ENCODE measurements at regions not wholly inside any gene's neighbourhood (a gene's known extent, or its start where the extent isn't known, plus 50 kb on each side); places are given as distances from the start of the nearest gene placed in this dataset.

DNA sequence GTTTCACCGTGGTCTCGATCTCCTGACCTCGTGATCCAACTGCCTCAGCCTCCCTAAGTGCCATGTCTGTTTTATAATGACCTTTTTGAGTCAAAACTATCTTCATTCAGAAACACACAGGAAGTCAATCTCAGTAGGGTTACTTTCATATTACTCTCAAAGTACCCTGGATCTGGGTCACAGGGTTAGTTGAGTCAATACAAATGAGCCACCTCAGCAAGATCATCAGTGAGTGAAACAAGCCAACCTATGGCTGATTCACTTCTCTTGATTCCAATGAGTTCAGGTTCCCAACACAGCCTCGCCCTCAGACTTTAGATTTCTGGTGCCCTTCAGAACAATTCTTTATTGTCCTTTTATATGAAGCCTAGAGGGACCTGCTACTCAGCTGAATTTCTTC, 76.9 kb downstream of the ZC3H11B start:
- no peaks in the 10 kb centered on the region for H3K9me3 ChIP-seq (ENCODE audit: control insufficient read depth, insufficient read depth, low read depth, low read length)
- H3K9ac ChIP-seq (ENCODE audit: insufficient read depth, low read length), result no peak overlapping the region
- no peaks in the 10 kb centered on the region for H3K36me3 ChIP-seq (ENCODE audit: control insufficient read depth, insufficient read depth, low read length)
- H4K20me1 ChIP-seq (ENCODE audit: control insufficient read depth, extremely low read depth, insufficient read depth, low read length), result no peaks in the 10 kb centered on the region
- H3K4me2 ChIP-seq (ENCODE audit: extremely low read depth, insufficient read depth, low read length), result no peak overlapping the region
- TF ChIP-seq, protein P1, sequence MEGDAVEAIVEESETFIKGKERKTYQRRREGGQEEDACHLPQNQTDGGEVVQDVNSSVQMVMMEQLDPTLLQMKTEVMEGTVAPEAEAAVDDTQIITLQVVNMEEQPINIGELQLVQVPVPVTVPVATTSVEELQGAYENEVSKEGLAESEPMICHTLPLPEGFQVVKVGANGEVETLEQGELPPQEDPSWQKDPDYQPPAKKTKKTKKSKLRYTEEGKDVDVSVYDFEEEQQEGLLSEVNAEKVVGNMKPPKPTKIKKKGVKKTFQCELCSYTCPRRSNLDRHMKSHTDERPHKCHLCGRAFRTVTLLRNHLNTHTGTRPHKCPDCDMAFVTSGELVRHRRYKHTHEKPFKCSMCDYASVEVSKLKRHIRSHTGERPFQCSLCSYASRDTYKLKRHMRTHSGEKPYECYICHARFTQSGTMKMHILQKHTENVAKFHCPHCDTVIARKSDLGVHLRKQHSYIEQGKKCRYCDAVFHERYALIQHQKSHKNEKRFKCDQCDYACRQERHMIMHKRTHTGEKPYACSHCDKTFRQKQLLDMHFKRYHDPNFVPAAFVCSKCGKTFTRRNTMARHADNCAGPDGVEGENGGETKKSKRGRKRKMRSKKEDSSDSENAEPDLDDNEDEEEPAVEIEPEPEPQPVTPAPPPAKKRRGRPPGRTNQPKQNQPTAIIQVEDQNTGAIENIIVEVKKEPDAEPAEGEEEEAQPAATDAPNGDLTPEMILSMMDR (conservative IDR thresholded peaks at IDR 0.05 in 1 of 2, IDR thresholded peaks at IDR 0.05 in 1 of 2; ENCODE audit: low read depth in 1 of 2, low read length in 2 of 2), result no peak
- TF ChIP-seq EZH2 (IDR thresholded peaks at IDR 0.05; ENCODE audit: low read length, missing control alignments), result no peak
- no peak overlapping the region for H3K4me3 ChIP-seq (replicated peaks in 1 of 4; ENCODE audit: control extremely low read depth in 1 of 4, insufficient read depth in 1 of 4, low read depth in 3 of 4, low read length in 4 of 4)
- no peaks in the 10 kb centered on the region for H3K79me2 ChIP-seq (ENCODE audit: control insufficient read depth, insufficient read depth, low read length)
- no peaks in the 10 kb centered on the region for H3K4me1 ChIP-seq (ENCODE audit: control insufficient read depth, extremely low read depth, insufficient read depth, low read length)
- no peak overlapping the region for H3K27ac ChIP-seq (ENCODE audit: insufficient read depth, low read length)
- DNase-seq (ENCODE audit: low read depth in 2 of 2), result no peak
- H2AFZ ChIP-seq (ENCODE audit: low read length), result no peak overlapping the region
- no peaks in the 10 kb centered on the region for H3K27me3 ChIP-seq (ENCODE audit: control insufficient read depth, insufficient read depth, low read length)

DNA sequence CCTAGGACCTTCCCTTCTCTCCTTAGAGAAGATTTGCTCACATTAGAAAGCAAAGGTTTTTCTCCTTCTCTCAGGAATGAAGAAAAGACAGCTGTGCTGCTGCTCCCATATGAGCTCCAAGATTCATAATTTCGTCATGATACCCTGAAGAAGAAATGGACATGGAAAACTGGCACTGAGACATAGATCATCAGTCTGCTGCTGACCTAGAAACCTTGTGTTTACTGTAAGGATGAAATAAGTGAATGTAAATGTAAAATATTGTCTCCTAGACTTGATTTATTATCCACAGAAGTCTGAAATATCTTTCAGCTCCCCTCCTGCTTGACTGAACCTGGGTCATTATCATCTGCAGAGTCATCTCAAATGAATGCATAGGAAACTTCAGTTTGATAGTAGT, 77.9 kb downstream of the ZC3H11B start:
- H3K4me2 ChIP-seq (ENCODE audit: extremely low read depth, insufficient read depth, low read length), result no peak overlapping the region
- no peak overlapping the region for H3K4me3 ChIP-seq (replicated peaks in 1 of 4; ENCODE audit: control extremely low read depth in 1 of 4, insufficient read depth in 1 of 4, low read depth in 3 of 4, low read length in 4 of 4)
- no peak overlapping the region for H3K9ac ChIP-seq (ENCODE audit: insufficient read depth, low read length)
- H4K20me1 ChIP-seq (ENCODE audit: control insufficient read depth, extremely low read depth, insufficient read depth, low read length), result no peaks in the 10 kb centered on the region
- H2AFZ ChIP-seq (ENCODE audit: low read length), result no peak overlapping the region
- DNase-seq (ENCODE audit: low read depth in 2 of 2), result peak in 1 of 2 donors; percentile 74
- no peaks in the 10 kb centered on the region for H3K36me3 ChIP-seq (ENCODE audit: control insufficient read depth, insufficient read depth, low read length)
- H3K27ac ChIP-seq (ENCODE audit: insufficient read depth, low read length), result no peak overlapping the region
- H3K9me3 ChIP-seq (ENCODE audit: control insufficient read depth, insufficient read depth, low read depth, low read length), result no peaks in the 10 kb centered on the region
- H3K27me3 ChIP-seq (ENCODE audit: control insufficient read depth, insufficient read depth, low read length), result no peaks in the 10 kb centered on the region
- no peaks in the 10 kb centered on the region for H3K4me1 ChIP-seq (ENCODE audit: control insufficient read depth, extremely low read depth, insufficient read depth, low read length)
- TF ChIP-seq EZH2 (IDR thresholded peaks at IDR 0.05; ENCODE audit: low read length, missing control alignments), result no peak
- TF ChIP-seq, protein P1 (conservative IDR thresholded peaks at IDR 0.05 in 1 of 2, IDR thresholded peaks at IDR 0.05 in 1 of 2; ENCODE audit: low read depth in 1 of 2, low read length in 2 of 2), result no peak
- H3K79me2 ChIP-seq (ENCODE audit: control insufficient read depth, insufficient read depth, low read length), result no peaks in the 10 kb centered on the region

DNA sequence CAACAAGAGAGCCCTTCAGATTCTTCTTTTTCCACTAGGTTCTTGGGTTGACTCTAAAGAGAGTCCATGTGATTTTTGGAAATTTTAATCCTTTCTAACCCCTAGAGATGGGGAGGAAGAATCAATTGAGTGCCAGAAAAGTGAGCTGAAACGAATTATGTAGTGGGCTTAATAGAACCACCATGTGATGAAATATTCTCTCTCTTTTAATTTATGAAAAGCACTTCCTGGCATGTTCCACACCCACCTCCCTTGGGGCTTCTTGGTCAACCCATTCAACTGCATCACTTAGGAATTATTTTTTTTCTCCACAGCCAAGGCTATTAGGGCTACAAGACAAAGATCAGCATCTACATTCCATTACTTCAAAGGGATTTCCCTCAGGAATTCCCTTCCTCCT, 79.6 kb downstream of the ZC3H11B start:
- no peak overlapping the region for H3K4me2 ChIP-seq (ENCODE audit: extremely low read depth, insufficient read depth, low read length)
- H3K79me2 ChIP-seq (ENCODE audit: control insufficient read depth, insufficient read depth, low read length), result no peaks in the 10 kb centered on the region
- H3K4me3 ChIP-seq (replicated peaks in 1 of 4; ENCODE audit: control extremely low read depth in 1 of 4, insufficient read depth in 1 of 4, low read depth in 3 of 4, low read length in 4 of 4), result no peak overlapping the region
- TF ChIP-seq, protein P1 (conservative IDR thresholded peaks at IDR 0.05 in 1 of 2, IDR thresholded peaks at IDR 0.05 in 1 of 2; ENCODE audit: low read depth in 1 of 2, low read length in 2 of 2), result no peak
- no peak for TF ChIP-seq EZH2 (IDR thresholded peaks at IDR 0.05; ENCODE audit: low read length, missing control alignments)
- H3K27ac ChIP-seq (ENCODE audit: insufficient read depth, low read length), result no peak overlapping the region
- H3K9me3 ChIP-seq (ENCODE audit: control insufficient read depth, insufficient read depth, low read depth, low read length), result no peaks in the 10 kb centered on the region
- no peak overlapping the region for H2AFZ ChIP-seq (ENCODE audit: low read length)
- H3K36me3 ChIP-seq (ENCODE audit: control insufficient read depth, insufficient read depth, low read length), result no peaks in the 10 kb centered on the region
- no peaks in the 10 kb centered on the region for H3K4me1 ChIP-seq (ENCODE audit: control insufficient read depth, extremely low read depth, insufficient read depth, low read length)
- H3K27me3 ChIP-seq (ENCODE audit: control insufficient read depth, insufficient read depth, low read length), result no peaks in the 10 kb centered on the region
- no peaks in the 10 kb centered on the region for H4K20me1 ChIP-seq (ENCODE audit: control insufficient read depth, extremely low read depth, insufficient read depth, low read length)
- DNase-seq (ENCODE audit: low read depth in 2 of 2), result peak in 1 of 2 donors; percentile 62
- no peak overlapping the region for H3K9ac ChIP-seq (ENCODE audit: insufficient read depth, low read length)
